HG02970 (cell line): ENCODE measurements at regions not wholly inside any gene's neighbourhood (a gene's known extent, or its start where the extent isn't known, plus 50 kb on each side); places are given as distances from the start of the nearest gene placed in this dataset.

Source experiments
- ATAC-seq: cut with Tn5 transposase; IDR thresholded peaks from one replicate; pipeline ENCODE4 v1.9.1; 2021; ENCODE audit warnings: mild to moderate bottlenecking, moderate library complexity, moderate number of reproducible peaks; ENCODE audit not compliant: unreplicated experiment, low FRiP score

DNA sequence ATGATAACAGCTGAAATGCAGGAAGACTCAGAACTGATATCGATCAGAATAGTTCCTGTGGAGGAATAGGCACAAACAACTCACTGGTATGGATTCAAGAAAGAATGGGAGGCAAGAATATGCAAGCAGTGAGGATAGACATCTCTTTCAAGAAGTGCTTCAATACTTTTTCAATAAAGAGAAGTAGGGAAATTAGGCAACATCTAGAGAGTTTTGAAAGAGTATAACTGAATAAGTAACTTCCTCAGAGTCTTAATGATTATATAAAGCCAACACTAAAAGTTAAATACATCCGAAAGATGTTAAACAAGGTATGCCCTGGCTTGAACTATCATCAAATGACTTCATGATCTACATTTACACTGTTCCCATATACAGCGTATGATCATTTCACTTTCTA, 1443.0 kb downstream of the PCDH7 start:
- no peak for ATAC-seq

DNA sequence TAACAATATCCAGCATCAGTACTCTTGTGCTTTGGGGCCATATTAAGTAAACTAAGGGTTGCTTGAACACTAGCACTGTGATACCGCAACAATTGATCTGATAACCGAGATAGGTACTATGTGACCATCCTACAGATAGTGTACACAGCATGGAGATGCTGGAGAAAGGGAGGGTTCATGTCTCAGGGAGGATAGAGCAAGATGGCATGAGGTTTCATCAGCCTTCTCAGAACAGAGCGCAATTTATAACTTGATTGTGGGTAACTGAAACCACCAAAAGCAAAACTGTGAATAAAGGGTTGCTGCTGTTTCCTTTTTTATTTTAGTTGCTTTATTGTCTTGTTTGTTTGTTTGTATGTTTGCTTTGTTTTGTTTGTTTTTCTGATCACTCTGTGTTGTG, 1449.7 kb downstream of the PCDH7 start:
- no peak for ATAC-seq

GRCh38 chr4:32172086-32172485, 1451.9 kb downstream of the PCDH7 start:
- no peak for ATAC-seq

DNA sequence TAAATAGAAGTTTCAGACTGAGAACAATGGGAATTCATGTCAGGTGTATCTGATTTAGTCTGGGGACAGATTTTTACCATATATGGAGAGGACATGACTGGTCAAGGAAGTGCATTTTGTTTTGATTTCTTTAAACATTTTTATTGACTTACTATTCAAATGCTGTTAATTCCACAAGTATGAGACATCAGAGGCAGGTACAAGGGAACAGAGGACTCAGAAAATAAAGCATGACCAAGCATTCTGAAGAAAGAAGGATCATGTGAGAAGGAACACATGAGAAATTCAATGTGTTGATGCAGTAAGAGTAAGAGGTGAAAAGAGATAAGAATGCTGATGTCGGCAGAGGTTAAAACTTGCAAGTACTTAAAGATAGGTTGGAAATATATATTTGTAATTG, 1452.6 kb downstream of the PCDH7 start:
- no peak for ATAC-seq

GRCh38 chr4:32180086-32180485, 1459.9 kb downstream of the PCDH7 start:
- no peak for ATAC-seq

GRCh38 chr4:32184186-32184585, 1464.0 kb downstream of the PCDH7 start:
- no peak for ATAC-seq

DNA sequence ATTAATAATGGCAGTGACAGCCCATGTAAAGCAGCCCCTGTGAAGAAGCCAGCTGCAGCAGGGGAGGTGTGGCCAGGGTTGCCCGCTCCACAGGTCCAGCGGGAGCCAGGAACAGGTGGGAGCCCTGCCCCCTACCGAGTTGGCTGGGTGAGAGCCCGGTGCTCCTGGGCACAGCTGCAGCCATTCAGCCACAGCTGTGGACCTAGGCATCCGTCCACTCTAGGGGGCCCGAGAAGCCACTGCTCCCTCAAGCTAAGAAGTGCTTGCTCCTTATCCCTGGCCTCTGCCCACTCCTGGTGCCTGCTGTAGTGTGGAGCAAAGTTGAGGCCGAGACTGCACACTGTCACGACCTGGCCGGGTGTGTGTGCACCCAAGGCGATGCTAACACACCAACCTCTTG, 1469.0 kb downstream of the PCDH7 start:
- no peak for ATAC-seq

DNA sequence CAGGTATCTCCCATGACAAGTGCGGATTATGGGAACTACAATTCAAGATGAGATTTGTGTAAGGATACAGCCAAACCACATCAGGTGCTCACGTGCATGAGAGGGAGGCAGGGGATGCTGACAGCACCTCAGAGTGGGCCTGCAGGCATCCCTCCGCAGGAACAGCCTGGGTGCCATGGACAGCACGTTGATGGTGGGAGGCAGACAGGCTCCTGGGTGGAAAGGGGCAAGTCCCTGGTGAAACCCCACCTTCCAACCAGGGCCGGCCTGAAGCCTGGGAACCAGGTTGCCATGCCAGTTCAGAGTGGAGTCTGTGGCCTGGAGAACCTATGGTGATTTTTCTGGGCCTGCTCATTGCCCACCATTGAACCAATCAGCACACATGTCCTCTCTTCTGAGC, 1469.6 kb downstream of the PCDH7 start:
- no peak for ATAC-seq

GRCh38 chr4:32191961-32192360, 1471.8 kb downstream of the PCDH7 start:
- no peak for ATAC-seq

DNA sequence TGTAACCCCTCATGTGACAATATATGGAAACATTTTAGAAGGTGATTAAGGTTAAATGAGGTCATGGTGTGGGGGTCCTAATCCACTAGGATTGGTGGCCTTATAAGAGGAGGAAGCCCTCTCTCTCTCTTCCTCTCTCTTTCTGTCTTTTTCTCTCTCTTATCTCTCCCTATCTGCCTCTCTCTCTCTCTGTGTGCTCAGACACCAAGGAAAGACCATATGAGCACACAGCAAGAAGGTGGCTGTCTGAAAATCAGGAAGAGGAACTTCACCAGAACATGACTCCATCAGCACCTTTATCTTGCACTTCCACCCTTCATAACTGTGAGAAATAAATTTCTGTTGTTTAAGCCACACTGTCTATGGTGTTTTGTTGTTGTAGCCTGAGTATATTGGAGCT, 1472.2 kb downstream of the PCDH7 start:
- ATAC-seq, result no peak

DNA sequence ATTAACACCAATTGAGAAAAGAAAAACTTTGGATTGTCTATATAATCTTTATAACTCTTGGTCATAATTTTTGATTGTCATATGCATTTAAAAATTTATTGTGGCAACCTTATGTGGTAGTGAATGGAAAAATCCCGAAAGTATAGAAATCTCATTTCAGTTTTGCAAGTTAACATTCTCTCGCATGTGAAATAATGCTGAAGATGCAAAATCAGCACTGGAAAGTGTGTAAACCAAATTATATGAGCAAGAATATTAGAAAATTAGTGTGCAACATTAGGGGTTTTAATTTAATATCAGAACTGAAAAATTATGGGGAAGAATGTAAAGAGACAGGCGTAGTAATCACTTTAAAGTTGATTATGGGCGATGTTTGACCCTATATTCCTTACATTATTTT, 1472.8 kb downstream of the PCDH7 start:
- ATAC-seq, result no peak

DNA sequence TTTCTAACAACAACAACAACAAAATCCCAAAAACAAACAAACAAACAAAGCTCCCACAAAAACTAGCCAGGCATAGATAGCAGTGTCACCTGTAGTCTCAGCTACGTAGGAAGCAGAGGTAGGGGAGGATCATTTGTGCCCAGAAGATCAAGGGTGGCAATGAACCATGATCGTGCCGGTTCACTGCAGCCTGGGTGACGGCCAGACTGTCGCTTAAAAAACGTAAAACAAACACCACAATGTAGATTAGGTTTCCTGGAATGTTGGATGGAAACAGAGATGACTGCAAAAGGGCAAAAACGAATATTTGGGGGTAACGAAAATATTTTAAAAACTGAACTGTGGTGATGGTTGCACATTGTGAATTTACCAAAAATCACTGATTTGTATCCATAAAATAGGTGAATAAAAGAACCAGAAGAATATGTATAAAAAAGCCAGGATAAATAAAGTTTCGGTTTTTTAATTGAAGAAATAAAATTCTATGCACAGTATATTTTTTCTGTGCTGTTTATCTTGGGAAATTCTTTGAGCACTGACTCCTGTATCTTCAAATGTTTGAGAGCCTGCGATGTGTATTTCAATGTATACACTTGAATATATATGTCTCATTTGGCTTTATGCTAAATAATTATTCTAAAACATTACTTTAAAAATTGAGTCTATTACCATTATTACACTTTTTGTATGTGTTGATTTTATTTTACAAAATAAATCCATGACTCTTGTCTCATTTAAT, 1477.0 kb downstream of the PCDH7 start:
- no peak for ATAC-seq

DNA sequence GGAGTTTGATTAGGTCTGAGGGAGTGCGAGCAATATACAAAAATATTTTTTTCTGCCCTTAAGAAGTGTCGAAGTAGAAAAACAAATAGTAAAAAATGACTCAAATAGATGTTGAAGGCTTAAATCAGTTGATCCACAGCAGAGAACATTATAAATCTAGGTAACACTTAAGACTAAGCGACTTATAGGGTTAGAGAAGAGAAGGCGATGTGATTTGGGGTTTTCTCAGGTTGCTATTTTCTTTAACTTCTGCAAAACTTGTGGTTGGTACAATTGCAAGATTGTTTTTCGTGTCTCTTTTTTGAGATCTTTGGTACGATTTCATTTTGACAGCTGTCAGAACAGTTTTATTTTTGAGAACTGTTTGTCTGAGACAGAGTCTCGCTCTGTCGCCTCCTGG, 1479.5 kb downstream of the PCDH7 start:
- no peak for ATAC-seq

DNA sequence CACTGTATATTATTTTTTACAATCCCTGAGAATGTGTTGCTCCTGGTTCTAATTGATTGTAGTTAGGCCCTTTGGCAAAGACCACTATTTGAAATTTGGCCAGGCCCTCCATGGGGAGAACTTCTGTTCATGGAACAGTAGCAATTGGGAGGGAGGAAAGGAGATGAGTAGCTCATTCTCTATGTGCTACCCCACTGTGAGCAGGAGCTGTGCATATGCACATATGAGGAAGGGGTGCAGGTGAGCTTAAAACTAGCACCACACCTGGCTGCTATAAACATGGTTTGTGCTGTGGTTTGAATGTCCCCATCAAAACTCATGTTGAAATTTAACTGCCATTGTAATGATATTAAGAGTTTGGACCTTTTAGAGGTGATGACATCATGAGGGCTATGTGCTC, 1483.2 kb downstream of the PCDH7 start:
- ATAC-seq, result no peak

- no peak for ATAC-seq
These were observed 1486.6 kb downstream of the PCDH7 start for GRCh38 chr4:32206756-32207155.

GRCh38 chr4:32207456-32207855, 1487.3 kb downstream of the PCDH7 start:
- ATAC-seq, result no peak

DNA sequence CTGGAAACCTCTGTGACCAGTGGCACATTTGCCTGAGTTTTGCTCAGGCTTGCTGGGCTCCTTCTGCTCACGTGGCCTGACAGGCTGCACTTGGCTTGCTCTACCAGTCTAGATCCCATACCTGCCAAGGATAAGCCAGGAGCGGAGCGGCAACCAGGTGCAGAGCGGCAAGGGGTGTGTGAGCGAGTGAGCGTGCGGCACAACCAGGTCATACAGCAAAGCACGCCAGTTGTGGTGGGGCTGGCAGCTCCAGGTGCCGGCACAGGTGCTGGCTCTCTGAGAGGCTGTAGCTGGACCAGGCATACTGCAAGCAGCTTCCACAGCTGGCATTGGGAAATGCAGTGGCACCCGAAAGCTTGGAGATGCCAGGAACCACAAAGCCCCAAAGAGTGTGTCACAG, 1495.1 kb downstream of the PCDH7 start:
- no peak for ATAC-seq

- ATAC-seq, result no peak
These were observed 1496.3 kb downstream of the PCDH7 start for GRCh38 chr4:32216502-32216901.

GRCh38 chr4:32219306-32220075, 1499.3 kb downstream of the PCDH7 start:
- ATAC-seq, result no peak

- ATAC-seq, result no peak
These were observed 1506.0 kb downstream of the PCDH7 start for GRCh38 chr4:32226204-32226603.

- no peak for ATAC-seq
These were observed 1506.6 kb downstream of the PCDH7 start for GRCh38 chr4:32226733-32227132.

GRCh38 chr4:32243926-32244325, 1523.8 kb downstream of the PCDH7 start:
- no peak for ATAC-seq
